22Rv1 (cell line): ENCODE measurements at regions not wholly inside any gene's neighbourhood (a gene's known extent, or its start where the extent isn't known, plus 50 kb on each side); places are given as distances from the start of the nearest gene placed in this dataset.

Experiments
- ZFX ChIP-seq: fragments of 450-650 bp; IDR thresholded peaks from 2 replicates; pipeline ENCODE4 v1.6.1; 2017; ENCODE audit warnings: antibody characterized with exemption, borderline replicate concordance
- TF ChIP-seq, protein P1 (sequence below): fragments of 450-650 bp; IDR thresholded peaks from 2 replicates; pipeline ENCODE4 v1.5.1; 2017; ENCODE audit warnings: mild to moderate bottlenecking

DNA sequence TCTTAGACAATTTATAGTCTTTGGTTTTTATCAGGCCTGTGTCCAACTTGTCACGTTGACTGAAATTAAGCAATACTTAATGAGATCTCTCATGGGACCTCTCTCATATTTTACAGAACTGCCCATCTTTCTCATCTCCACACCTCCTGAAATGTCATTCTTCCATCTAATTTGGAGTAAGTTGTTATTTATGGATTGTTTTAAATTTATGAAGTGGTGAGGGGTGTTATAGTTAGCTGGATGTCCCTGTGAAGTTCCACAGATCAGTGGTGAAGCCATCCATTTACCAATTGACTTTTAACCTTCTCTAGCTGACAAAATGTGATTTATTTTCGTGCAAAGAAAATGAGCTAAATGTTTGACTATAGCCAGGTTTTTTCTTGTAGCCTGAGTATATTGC, 824.9 kb downstream of the KCNJ2 start:
- TF ChIP-seq, protein P1, sequence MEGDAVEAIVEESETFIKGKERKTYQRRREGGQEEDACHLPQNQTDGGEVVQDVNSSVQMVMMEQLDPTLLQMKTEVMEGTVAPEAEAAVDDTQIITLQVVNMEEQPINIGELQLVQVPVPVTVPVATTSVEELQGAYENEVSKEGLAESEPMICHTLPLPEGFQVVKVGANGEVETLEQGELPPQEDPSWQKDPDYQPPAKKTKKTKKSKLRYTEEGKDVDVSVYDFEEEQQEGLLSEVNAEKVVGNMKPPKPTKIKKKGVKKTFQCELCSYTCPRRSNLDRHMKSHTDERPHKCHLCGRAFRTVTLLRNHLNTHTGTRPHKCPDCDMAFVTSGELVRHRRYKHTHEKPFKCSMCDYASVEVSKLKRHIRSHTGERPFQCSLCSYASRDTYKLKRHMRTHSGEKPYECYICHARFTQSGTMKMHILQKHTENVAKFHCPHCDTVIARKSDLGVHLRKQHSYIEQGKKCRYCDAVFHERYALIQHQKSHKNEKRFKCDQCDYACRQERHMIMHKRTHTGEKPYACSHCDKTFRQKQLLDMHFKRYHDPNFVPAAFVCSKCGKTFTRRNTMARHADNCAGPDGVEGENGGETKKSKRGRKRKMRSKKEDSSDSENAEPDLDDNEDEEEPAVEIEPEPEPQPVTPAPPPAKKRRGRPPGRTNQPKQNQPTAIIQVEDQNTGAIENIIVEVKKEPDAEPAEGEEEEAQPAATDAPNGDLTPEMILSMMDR, result no peak
- TF ChIP-seq ZFX, result no peak
